ENCODE measurements at regions not wholly inside any gene's neighbourhood (a gene's known extent, or its start where the extent isn't known, plus 50 kb on each side); places are given as distances from the start of the nearest gene placed in this dataset.

DNA sequence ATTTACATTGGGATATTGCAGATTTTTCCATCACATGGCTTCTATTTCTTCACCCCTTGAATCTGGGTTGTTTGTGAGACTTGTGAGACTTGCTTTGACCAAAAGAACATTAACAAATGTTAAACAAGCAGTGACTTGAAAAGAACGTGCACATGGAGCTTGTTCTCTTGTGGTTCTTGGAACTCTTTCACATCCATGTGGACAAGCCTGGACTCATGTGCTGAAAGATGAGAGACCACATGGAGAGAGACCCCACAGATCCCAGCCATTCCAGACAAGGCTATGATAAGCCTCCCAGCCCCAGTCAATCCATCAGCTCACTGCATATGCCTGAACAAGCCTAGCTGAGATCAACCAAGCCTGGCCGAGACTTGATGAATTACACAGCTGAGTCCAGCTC lies 1365.7 kb upstream of the GJE1 start:
- no peak overlapping the region for H3K4me2 ChIP-seq (ENCODE audit: low read depth, low read length, poor library complexity, severe bottlenecking)
- H3K79me2 ChIP-seq (ENCODE audit: insufficient read depth, low read length) = no peaks in the 10 kb centered on the region
- H3F3A ChIP-seq (ENCODE audit: insufficient read depth) = no peaks in the 10 kb centered on the region
- TF ChIP-seq, protein P1, sequence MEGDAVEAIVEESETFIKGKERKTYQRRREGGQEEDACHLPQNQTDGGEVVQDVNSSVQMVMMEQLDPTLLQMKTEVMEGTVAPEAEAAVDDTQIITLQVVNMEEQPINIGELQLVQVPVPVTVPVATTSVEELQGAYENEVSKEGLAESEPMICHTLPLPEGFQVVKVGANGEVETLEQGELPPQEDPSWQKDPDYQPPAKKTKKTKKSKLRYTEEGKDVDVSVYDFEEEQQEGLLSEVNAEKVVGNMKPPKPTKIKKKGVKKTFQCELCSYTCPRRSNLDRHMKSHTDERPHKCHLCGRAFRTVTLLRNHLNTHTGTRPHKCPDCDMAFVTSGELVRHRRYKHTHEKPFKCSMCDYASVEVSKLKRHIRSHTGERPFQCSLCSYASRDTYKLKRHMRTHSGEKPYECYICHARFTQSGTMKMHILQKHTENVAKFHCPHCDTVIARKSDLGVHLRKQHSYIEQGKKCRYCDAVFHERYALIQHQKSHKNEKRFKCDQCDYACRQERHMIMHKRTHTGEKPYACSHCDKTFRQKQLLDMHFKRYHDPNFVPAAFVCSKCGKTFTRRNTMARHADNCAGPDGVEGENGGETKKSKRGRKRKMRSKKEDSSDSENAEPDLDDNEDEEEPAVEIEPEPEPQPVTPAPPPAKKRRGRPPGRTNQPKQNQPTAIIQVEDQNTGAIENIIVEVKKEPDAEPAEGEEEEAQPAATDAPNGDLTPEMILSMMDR (IDR thresholded peaks at IDR 0.05; ENCODE audit: insufficient read depth, low read length, poor library complexity, severe bottlenecking) = no peak
- no peak for TF ChIP-seq EZH2phosphoT487 (conservative IDR thresholded peaks at IDR 0.05; ENCODE audit: low read length)
- H3K4me3 ChIP-seq (ENCODE audit: insufficient read depth, low read length, poor library complexity, severe bottlenecking) = no peak overlapping the region
- H3K27me3 ChIP-seq (ENCODE audit: low read length) = no peaks in the 10 kb centered on the region
- H3K9me3 ChIP-seq (ENCODE audit: insufficient read depth, low read length) = peaks cover 26% of the 10 kb centered on the region; the same call in 1 of the 2 replicates
- no peak overlapping the region for H2AFZ ChIP-seq (ENCODE audit: low read depth, low read length, severe bottlenecking)
- no peaks in the 10 kb centered on the region for H4K20me1 ChIP-seq (ENCODE audit: low read depth, low read length)
- H3K27ac ChIP-seq (ENCODE audit: low read depth, low read length) = no peak overlapping the region
- H3K9ac ChIP-seq (ENCODE audit: low read length) = no peak overlapping the region
- H3K9me2 ChIP-seq (replicated peaks; ENCODE audit: insufficient read depth, low read length) = no peaks in the 10 kb centered on the region
- H3K36me3 ChIP-seq (ENCODE audit: low read length) = no peaks in the 10 kb centered on the region; the same call in none of the 2 replicates

DNA sequence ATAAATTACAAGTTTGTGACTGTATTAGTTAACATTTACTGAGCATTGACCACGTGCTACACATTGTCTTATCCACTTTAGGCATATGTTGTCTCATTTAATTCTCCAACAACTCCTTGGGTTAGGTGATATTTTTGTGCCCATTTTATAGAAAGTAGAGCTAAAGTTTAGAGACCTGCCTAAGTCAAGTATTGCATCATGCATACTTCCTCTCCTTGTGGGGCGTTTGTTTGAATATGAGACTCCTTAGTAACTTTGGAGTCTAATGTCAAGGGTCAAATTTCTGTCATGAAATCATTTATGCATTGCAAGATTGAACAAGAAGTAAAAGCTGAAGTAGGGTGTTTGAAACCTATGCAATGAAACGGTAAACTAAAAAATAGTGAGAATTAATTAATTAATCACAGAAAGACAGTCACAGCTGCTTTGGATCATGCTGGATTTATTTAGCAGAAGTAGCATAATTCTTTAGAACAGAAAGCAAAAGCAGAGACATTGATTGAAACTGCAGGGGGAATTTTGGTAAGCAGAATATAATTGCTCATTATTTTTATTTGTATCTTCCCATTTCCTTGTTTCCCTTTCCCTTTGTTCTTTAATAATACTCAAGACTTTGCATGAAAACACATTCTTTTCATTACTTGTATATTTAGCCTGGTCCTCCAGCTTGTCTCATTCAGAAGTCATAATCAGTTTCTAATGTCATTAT lies 1374.4 kb upstream of the GJE1 start:
- Histone ChIP-seq H3K27ac (ENCODE audit: low read depth, low read length) (no peak overlapping the region), H3K9me2 (replicated peaks; ENCODE audit: insufficient read depth, low read length) (no peaks in the 10 kb centered on the region), H3K9me3 (ENCODE audit: insufficient read depth, low read length) (no peaks in the 10 kb centered on the region), H3K27me3 (ENCODE audit: low read length) (no peaks in the 10 kb centered on the region), H3K79me2 (ENCODE audit: insufficient read depth, low read length) (no peaks in the 10 kb centered on the region), H3F3A (ENCODE audit: insufficient read depth) (no peaks in the 10 kb centered on the region), H2AFZ (ENCODE audit: low read depth, low read length, severe bottlenecking) (peak overlapping the region; percentile 85), H3K4me2 (ENCODE audit: low read depth, low read length, poor library complexity, severe bottlenecking) (peak overlapping the region; percentile 29), H4K20me1 (ENCODE audit: low read depth, low read length) (no peaks in the 10 kb centered on the region), H3K4me3 (ENCODE audit: insufficient read depth, low read length, poor library complexity, severe bottlenecking) (no peak overlapping the region), H3K36me3 (ENCODE audit: low read length) (no peaks in the 10 kb centered on the region), H3K9ac (ENCODE audit: low read length) (no peak overlapping the region)
- TF ChIP-seq, protein P1 (IDR thresholded peaks at IDR 0.05; ENCODE audit: insufficient read depth, low read length, poor library complexity, severe bottlenecking) = no peak
- TF ChIP-seq EZH2phosphoT487 (conservative IDR thresholded peaks at IDR 0.05; ENCODE audit: low read length) = no peak

DNA sequence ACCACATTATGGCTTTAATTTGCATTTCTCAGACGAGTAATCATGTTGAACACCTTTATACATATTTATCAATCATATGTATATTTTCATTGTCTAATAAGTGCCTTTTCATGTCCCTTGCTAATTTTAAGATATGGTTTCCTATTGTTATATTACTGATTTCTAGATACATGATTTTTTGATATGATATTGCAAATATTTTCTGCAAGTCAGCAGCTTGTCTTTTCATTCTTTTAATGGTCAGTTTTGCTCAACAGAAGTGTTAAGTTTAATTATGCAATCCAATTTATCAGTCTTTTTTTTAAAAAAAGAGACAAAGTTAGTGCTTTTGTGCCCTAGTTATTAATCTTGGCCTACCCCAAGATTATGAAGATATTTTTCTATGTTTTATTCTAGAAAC lies 1377.8 kb upstream of the CITED2 start:
- H3K9me3 ChIP-seq (ENCODE audit: insufficient read depth, low read length) = peaks cover 4% of the 10 kb centered on the region; the same call in 1 of the 2 replicates
- H3K9ac ChIP-seq (ENCODE audit: low read length) = no peak overlapping the region
- no peak overlapping the region for H2AFZ ChIP-seq (ENCODE audit: low read depth, low read length, severe bottlenecking)
- H3K79me2 ChIP-seq (ENCODE audit: insufficient read depth, low read length) = no peaks in the 10 kb centered on the region
- no peak overlapping the region for H3K4me3 ChIP-seq (ENCODE audit: insufficient read depth, low read length, poor library complexity, severe bottlenecking)
- no peaks in the 10 kb centered on the region for H3K9me2 ChIP-seq (replicated peaks; ENCODE audit: insufficient read depth, low read length)
- no peaks in the 10 kb centered on the region for H3K27me3 ChIP-seq (ENCODE audit: low read length)
- H3K27ac ChIP-seq (ENCODE audit: low read depth, low read length) = no peak overlapping the region
- H3F3A ChIP-seq (ENCODE audit: insufficient read depth) = no peaks in the 10 kb centered on the region
- no peaks in the 10 kb centered on the region for H3K36me3 ChIP-seq (ENCODE audit: low read length)
- no peak for TF ChIP-seq EZH2phosphoT487 (conservative IDR thresholded peaks at IDR 0.05; ENCODE audit: low read length)
- TF ChIP-seq, protein P1 (IDR thresholded peaks at IDR 0.05; ENCODE audit: insufficient read depth, low read length, poor library complexity, severe bottlenecking) = no peak
- no peak overlapping the region for H3K4me2 ChIP-seq (ENCODE audit: low read depth, low read length, poor library complexity, severe bottlenecking)
- H4K20me1 ChIP-seq (ENCODE audit: low read depth, low read length) = no peaks in the 10 kb centered on the region
